Cardiac fibroblast (primary cell): ENCODE measurements at regions not wholly inside any gene's neighbourhood (a gene's known extent, or its start where the extent isn't known, plus 50 kb on each side); places are given as distances from the start of the nearest gene placed in this dataset.

Experiments
- DNase-seq, 2 donors: peaks; one replicate each; pipeline versions ENCODE4 v3.0.0 to v3.0.0-alpha.2; 2010; ENCODE audit warnings: low read depth in 2 of 2
- H3K4me3 ChIP-seq, 2 donors: replicated peaks in 1 of 2; 1 replicate in 1 of 2; 2 replicates in 1 of 2; pipeline ENCODE4 v1.5.1; 2011; ENCODE audit warnings: low read depth in 2 of 2, low read length in 2 of 2, mild to moderate bottlenecking in 2 of 2, moderate library complexity in 1 of 2
- TF ChIP-seq, protein P1 (sequence below): IDR thresholded peaks from one replicate; pipeline ENCODE4 v1.5.1; 2011; ENCODE audit warnings: low read depth, mild to moderate bottlenecking, low read length, inconsistent platforms

DNA sequence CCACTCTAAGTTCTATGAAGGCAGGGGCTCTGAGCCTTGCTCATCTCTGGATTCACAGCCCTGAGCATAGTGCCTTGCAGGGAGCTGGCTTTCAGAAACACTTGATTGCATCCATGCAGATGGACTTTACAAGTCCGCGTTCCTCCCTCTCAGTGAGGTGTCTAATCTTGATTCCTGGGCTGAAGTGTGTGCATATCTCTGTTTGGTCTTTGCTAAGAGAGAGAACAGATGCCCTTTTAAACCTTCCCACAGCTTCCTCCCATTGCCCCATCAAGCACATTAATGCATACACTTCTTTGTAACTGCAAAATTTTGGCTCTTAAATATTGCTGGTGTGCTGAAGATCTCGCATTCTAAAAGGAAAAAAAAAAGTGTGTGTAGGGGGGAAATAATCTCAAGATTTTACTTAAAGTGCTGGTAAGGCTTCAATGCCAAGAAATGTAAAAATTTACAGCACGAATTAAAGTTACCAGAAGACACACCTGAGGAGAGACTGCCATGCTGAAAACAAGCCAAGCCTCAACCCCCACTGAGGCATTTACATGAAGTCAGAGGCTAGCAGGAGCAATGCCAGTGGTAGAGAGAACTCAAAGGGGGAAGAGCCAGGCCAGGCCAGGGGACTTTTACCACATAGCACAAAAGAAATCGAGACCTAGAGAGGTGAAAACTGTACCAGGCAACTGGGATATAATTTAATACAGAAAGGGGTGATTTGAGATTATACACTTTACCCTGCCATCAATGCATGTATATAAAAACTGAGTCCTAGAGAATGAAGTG is 492.1 kb downstream of the SOX6 start:
- TF ChIP-seq, protein P1, sequence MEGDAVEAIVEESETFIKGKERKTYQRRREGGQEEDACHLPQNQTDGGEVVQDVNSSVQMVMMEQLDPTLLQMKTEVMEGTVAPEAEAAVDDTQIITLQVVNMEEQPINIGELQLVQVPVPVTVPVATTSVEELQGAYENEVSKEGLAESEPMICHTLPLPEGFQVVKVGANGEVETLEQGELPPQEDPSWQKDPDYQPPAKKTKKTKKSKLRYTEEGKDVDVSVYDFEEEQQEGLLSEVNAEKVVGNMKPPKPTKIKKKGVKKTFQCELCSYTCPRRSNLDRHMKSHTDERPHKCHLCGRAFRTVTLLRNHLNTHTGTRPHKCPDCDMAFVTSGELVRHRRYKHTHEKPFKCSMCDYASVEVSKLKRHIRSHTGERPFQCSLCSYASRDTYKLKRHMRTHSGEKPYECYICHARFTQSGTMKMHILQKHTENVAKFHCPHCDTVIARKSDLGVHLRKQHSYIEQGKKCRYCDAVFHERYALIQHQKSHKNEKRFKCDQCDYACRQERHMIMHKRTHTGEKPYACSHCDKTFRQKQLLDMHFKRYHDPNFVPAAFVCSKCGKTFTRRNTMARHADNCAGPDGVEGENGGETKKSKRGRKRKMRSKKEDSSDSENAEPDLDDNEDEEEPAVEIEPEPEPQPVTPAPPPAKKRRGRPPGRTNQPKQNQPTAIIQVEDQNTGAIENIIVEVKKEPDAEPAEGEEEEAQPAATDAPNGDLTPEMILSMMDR: no peak
- no peak overlapping the region for H3K4me3 ChIP-seq
- no peak for DNase-seq

DNA sequence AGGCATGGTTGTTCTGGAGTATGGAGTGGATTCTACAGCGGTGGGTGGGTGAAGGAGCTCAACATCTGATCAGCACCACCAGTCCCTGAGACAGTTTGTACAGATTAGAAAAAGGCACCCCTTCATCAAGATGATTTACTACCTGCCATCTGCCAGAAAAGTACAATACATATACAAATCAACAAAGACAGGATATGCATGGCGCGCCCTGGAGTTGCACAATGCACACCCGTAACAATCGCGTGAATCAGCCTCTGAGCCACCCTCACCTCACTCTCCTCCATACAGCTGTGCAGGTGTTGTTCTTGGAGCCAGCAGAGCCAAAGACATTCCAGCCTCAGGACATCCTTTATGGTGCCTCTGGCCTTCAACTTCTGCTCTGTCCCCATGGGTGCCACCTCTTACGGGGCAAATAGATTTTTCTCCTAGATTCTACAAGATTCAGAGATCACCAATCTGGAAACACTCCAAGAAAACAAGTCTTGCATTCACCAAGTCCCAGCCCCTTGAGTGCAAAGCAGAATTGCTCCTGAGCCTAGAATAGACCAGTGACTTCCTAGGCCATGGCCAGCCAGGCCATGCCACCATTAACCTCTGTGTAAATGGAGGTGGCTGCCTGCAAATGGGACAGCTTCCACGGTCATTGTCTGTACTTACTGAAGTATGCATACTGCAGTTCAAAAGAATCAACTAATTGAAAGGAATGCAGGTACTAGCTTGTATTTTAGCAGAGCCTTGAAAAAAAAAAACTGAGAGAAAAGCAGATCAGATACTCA is 490.9 kb downstream of the SOX6 start:
- TF ChIP-seq, protein P1: no peak
- peak in 1 of 2 donors; percentile 56 for DNase-seq

DNA sequence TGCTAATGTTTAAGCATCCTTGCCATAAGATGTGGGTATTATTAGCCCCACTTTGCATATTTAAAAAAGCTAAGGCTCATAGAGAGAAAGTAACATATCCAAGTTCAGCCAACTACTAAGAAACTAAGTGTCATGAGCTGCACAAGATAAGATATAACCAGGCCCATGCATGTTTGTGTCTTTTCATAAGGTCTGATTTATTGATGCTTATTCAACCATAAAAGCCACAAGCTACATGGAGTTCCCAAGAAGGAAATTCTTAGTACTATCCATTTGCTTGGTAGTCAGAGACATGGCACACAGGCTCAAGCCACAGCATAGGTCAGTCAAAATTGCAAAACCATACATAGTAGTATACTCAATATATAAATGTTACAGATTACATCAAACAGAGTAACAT is 488.5 kb downstream of the SOX6 start:
- H3K4me3 ChIP-seq: no peak overlapping the region
- TF ChIP-seq, protein P1: no peak
- no peak for DNase-seq

More for the DNA sequence above, 490.9 kb downstream of the SOX6 start:
- H3K4me3 ChIP-seq: no peak overlapping the region

DNA sequence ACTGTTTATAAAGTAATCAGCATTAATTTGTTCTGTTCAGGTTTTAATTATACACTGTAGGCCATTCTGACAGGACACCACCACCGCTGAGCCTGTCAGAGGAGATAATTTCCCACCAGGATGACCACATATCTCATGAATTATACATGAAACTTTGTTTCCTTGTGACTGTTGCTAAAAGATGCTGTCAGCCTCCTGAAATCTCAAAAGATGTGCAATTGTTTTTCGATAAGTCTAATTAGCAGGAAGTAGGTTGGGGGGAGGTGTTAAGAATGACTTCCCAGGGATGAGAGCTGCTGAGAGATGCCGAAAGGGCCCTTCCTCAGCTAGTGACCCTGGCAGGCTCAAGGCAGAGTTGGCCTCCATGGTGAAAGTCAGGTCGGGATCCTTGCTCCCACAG is 485.4 kb downstream of the SOX6 start:
- DNase-seq: no peak
- TF ChIP-seq, protein P1: no peak

DNA sequence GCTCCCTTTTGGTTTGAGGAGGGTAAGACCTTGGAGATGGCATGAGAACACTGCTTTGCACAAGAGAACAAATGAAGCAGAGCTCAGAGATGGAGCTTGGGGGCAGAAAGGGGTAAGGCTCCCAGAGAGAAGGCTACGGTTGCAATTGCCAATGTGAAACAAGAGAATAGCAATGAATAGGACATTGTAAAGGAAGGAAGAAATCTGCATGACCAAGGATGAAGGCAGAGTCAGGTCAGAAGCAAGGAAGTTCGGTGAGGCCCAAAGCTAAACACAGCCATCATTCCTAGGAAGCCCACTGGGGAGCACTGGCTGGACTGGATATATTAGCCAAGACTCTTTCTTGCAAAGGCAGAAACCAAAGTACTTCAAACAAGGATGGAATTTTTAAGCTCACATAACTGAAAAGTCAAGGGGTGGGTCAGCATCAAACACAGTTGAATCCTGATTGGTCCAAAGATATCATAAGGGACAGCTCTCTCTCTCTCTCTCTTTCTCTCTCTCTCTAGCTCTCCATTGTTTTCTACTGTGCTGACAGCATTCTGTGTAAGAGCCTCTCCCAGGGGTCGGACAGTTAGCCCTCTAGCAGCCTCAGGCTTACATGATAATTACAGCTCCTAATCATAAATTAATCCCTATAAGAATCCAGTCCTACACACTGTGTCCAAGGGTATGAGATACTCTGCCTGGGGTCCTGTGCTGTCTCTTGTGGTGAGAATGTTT is 484.3 kb downstream of the SOX6 start:
- TF ChIP-seq, protein P1: no peak
- H3K4me3 ChIP-seq: no peak overlapping the region
- DNase-seq: no peak

More for the DNA sequence above, 485.4 kb downstream of the SOX6 start:
- H3K4me3 ChIP-seq: no peak overlapping the region

DNA sequence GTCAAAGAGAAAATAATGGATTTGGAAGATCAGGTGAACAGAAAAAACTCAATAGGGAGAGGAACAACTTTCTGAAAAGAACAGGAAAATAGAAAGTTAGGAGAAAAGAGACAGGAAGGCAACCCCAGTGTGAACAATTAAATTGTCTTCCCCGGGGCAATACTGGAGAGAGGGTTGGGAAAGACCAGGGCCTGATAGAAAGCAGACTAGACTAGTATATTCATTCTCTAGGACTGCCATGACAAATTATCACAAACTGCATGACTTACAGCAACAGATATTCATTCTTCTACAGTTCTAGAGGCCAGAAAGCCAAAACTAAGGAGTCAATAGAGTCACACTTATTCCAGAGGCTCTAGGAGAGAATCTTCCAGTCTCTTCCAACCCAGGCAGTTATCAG is 482.8 kb downstream of the SOX6 start:
- no peak for DNase-seq
- TF ChIP-seq, protein P1: no peak
- no peak overlapping the region for H3K4me3 ChIP-seq
